Liver (tissue), 8 donors: ENCODE measurements at regions not wholly inside any gene's neighbourhood (a gene's known extent, or its start where the extent isn't known, plus 50 kb on each side); places are given as distances from the start of the nearest gene placed in this dataset.

Experiments used
- DNase-seq: peaks from one replicate; pipeline ENCODE4 v3.0.0-alpha.2; 2017; ENCODE audit warnings: low spot score
- H3K27ac ChIP-seq, 2 donors: one replicate each; pipeline ENCODE4 v1.7.0; 2013; ENCODE audit warnings: inconsistent platforms in 2 of 2, low read length in 2 of 2, control low read depth in 1 of 2, low read depth in 1 of 2, mild to moderate bottlenecking in 1 of 2
- H3K27me3 ChIP-seq, 4 donors: one replicate each; pipeline versions ENCODE4 v1.6.1 to v1.7.0; 2013; ENCODE audit warnings: low read length in 3 of 4, inconsistent platforms in 1 of 4, mild to moderate bottlenecking in 1 of 4, moderate library complexity in 1 of 4; ENCODE audit not compliant: control insufficient read depth in 4 of 4, insufficient read depth in 4 of 4
- H3K36me3 ChIP-seq, 4 donors: one replicate each; pipeline versions ENCODE4 v1.6.1 to v1.7.0; 2013; ENCODE audit warnings: low read length in 3 of 4, mild to moderate bottlenecking in 3 of 4, low read depth in 1 of 4, moderate library complexity in 1 of 4; ENCODE audit not compliant: control insufficient read depth in 4 of 4, insufficient read depth in 3 of 4
- H3K4me1 ChIP-seq, 4 donors: one replicate each; pipeline versions ENCODE4 v1.6.1 to v1.7.0; 2013; ENCODE audit warnings: low read length in 3 of 4, mild to moderate bottlenecking in 3 of 4, moderate library complexity in 1 of 4; ENCODE audit not compliant: control insufficient read depth in 4 of 4, insufficient read depth in 4 of 4
- H3K4me3 ChIP-seq, 3 donors: one replicate each; pipeline versions ENCODE4 v1.6.1 to v1.7.0; 2013; ENCODE audit warnings: low read length in 3 of 3, control low read depth in 1 of 3, low read depth in 1 of 3, mild to moderate bottlenecking in 1 of 3
- H3K9ac ChIP-seq, 2 donors: one replicate each; pipeline ENCODE4 v1.7.0; 2013; ENCODE audit warnings: low read length in 2 of 2, mild to moderate bottlenecking in 2 of 2, moderate library complexity in 2 of 2, control low read depth in 1 of 2, low read depth in 1 of 2
- H3K9me3 ChIP-seq, 4 donors: one replicate each; pipeline versions ENCODE4 v1.6.1 to v1.7.0; 2013; ENCODE audit warnings: low read length in 3 of 4; ENCODE audit not compliant: control insufficient read depth in 4 of 4
- ATF3 ChIP-seq: IDR thresholded peaks from 2 replicates; pipeline ENCODE4 v1.6.1; 2016; ENCODE audit warnings: antibody characterized with exemption
- CTCF ChIP-seq: fragments of 150-350 bp; IDR thresholded peaks from 2 replicates; pipeline ENCODE4 v1.5.1; 2017; ENCODE audit warnings: improper control_type of control experiment, low read depth, low read length; ENCODE audit not compliant: missing input control
- EGR1 ChIP-seq, 2 donors: IDR thresholded peaks; 2 replicates each; pipeline ENCODE4 v1.6.1; 2016 to 2018; ENCODE audit warnings: antibody characterized with exemption in 2 of 2, low read depth in 2 of 2
- FOXA1 ChIP-seq: IDR thresholded peaks from 2 replicates; pipeline ENCODE4 v1.6.1; 2016; ENCODE audit warnings: antibody characterized with exemption
- FOXA2 ChIP-seq: IDR thresholded peaks from 2 replicates; pipeline ENCODE4 v1.6.1; 2016; ENCODE audit warnings: antibody characterized with exemption
- GABPA ChIP-seq, 2 donors: IDR thresholded peaks in 1 of 2; conservative IDR thresholded peaks in 1 of 2; 2 replicates each; pipeline ENCODE4 v1.6.1; 2016; ENCODE audit warnings: antibody characterized with exemption in 2 of 2, mild to moderate bottlenecking in 1 of 2, moderate library complexity in 1 of 2
- HNF4A ChIP-seq, 2 donors: conservative IDR thresholded peaks; 2 replicates each; pipeline ENCODE4 v1.6.1; 2016; ENCODE audit warnings: antibody characterized with exemption in 2 of 2, mild to moderate bottlenecking in 2 of 2
- HNF4G ChIP-seq: IDR thresholded peaks from 2 replicates; pipeline ENCODE4 v1.6.1; 2016; ENCODE audit warnings: antibody characterized with exemption
- JUND ChIP-seq, 2 donors: IDR thresholded peaks; 2 replicates each; pipeline ENCODE4 v1.6.1; 2016; ENCODE audit warnings: antibody characterized with exemption in 2 of 2
- MAX ChIP-seq: IDR thresholded peaks from 2 replicates; pipeline ENCODE4 v1.6.1; 2016; ENCODE audit warnings: antibody characterized with exemption
- NR2F2 ChIP-seq: IDR thresholded peaks from 2 replicates; pipeline ENCODE4 v1.6.1; 2016; ENCODE audit warnings: antibody characterized with exemption
- RAD21 ChIP-seq, 2 donors: IDR thresholded peaks; 2 replicates each; pipeline ENCODE4 v1.6.1; 2016; ENCODE audit warnings: antibody characterized with exemption in 2 of 2, mild to moderate bottlenecking in 2 of 2
- REST ChIP-seq: IDR thresholded peaks from 2 replicates; pipeline ENCODE4 v1.6.1; 2016; ENCODE audit warnings: antibody characterized with exemption, mild to moderate bottlenecking
- RXRA ChIP-seq, 2 donors: IDR thresholded peaks; 2 replicates each; pipeline ENCODE4 v1.6.1; 2017 to 2018; ENCODE audit warnings: antibody characterized with exemption in 2 of 2, mild to moderate bottlenecking in 1 of 2
- SP1 ChIP-seq: IDR thresholded peaks from 2 replicates; pipeline ENCODE4 v1.6.1; 2018; ENCODE audit warnings: antibody characterized with exemption, mild to moderate bottlenecking
- TAF1 ChIP-seq: conservative IDR thresholded peaks from 2 replicates; pipeline ENCODE4 v1.6.1; 2016; ENCODE audit warnings: antibody characterized with exemption, mild to moderate bottlenecking
- YY1 ChIP-seq: IDR thresholded peaks from 2 replicates; pipeline ENCODE4 v1.6.1; 2016; ENCODE audit warnings: antibody characterized with exemption, mild to moderate bottlenecking
- WGBS: extraction: QIAGEN DNeasy Blood & Tissue Kit; methylation state at CpG from one replicate; pipeline ENCODE4 v1.1.7; 2013; 5-methylcytosine and 5-hydroxymethylcytosine counted together
- donor health status: healthy.
- donor health status: healthy.
- donor health status: healthy.
- donor health status: healthy.
- donor health status: healthy.

- H3K4me1 ChIP-seq = no peaks in the 10 kb centered on the region
- no peaks in the 10 kb centered on the region for H3K27me3 ChIP-seq
- no peaks in the 10 kb centered on the region for H3K9me3 ChIP-seq
- TF ChIP-seq MAX = no peak
- TF ChIP-seq HNF4G = no peak
- no peak for TF ChIP-seq EGR1 (IDR thresholded peaks at IDR 0.05; ENCODE audit: low read depth in 2 of 2)
- no peak overlapping the region for H3K4me3 ChIP-seq
- H3K9ac ChIP-seq = no peak overlapping the region
- no peaks in the 10 kb centered on the region for H3K36me3 ChIP-seq
- no peak overlapping the region for H3K27ac ChIP-seq
- no peak for DNase-seq
These were observed 1054.6 kb upstream of the GBE1 start for GRCh38 chr3:82816086-82816485.

DNA sequence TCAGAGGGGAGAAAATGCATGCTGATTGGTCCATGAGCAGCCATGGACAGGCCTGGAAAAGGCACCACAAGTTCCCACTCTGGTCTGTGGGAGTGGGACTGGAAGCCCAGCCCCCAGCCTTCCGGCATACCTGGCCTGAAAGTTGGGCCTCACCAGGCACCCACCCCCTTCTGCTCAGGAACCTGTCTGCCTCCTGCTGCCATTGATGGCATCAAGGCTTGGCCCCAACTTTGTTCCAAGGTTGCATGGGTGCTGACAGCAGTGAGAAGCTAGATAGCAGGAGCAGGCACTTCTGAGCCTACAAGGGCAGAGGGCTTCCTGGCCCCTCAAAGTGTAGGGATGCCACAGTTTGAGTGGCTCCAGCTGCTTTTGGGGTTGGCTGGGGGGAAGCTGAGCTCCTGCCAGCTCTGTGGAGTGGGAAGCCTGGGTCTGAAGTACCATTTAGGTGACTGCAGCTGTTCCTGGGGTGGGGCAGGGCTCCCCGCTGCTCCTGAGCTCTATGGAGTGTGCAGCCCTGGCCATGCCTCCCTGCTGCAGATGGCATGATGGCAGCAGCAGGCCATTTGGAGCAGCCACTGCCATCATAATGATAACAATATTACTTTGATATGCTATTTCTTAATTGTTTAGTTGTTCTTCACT is 1054.1 kb upstream of the GBE1 start:
- DNase-seq = no peak
- WGBS = 89% methylated on average over 2 of the region's 2 CpGs
- H3K9me3 ChIP-seq = no peaks in the 10 kb centered on the region

GRCh38 chr3:82814660-82815059 is 1053.2 kb upstream of the GBE1 start:
- DNase-seq = no peak
- Histone ChIP-seq H3K9ac (no peak overlapping the region), H3K4me1 (no peaks in the 10 kb centered on the region), H3K27ac (no peak overlapping the region), H3K9me3 (no peaks in the 10 kb centered on the region), H3K4me3 (no peak overlapping the region), H3K27me3 (no peaks in the 10 kb centered on the region), H3K36me3 (no peaks in the 10 kb centered on the region)
- 73% methylated on average over 2 of the region's 2 CpGs for WGBS
- no peak for TF ChIP-seq SP1
- TF ChIP-seq REST = no peak
- no peak for TF ChIP-seq RAD21 (IDR thresholded peaks at IDR 0.05)
- no peak for TF ChIP-seq YY1
- TF ChIP-seq TAF1 = no peak
- no peak for TF ChIP-seq FOXA1
- TF ChIP-seq RXRA (IDR thresholded peaks at IDR 0.05) = no peak
- TF ChIP-seq ATF3 = no peak
- no peak for TF ChIP-seq NR2F2
- TF ChIP-seq FOXA2 = no peak
- no peak for TF ChIP-seq GABPA (IDR thresholded peaks at IDR 0.05 in 1 of 2, conservative IDR thresholded peaks at IDR 0.05 in 1 of 2)
- no peak for TF ChIP-seq CTCF
- TF ChIP-seq EGR1 (IDR thresholded peaks at IDR 0.05; ENCODE audit: low read depth in 2 of 2) = no peak
- TF ChIP-seq HNF4A (conservative IDR thresholded peaks at IDR 0.05) = no peak
- TF ChIP-seq JUND (IDR thresholded peaks at IDR 0.05) = no peak
- TF ChIP-seq HNF4G = no peak

More for the DNA sequence above, 1054.1 kb upstream of the GBE1 start:
- TF ChIP-seq EGR1 (IDR thresholded peaks at IDR 0.05; ENCODE audit: low read depth in 2 of 2) (no peak), HNF4A (conservative IDR thresholded peaks at IDR 0.05) (no peak), FOXA1 (no peak), GABPA (IDR thresholded peaks at IDR 0.05 in 1 of 2, conservative IDR thresholded peaks at IDR 0.05 in 1 of 2) (no peak), NR2F2 (no peak), RXRA (IDR thresholded peaks at IDR 0.05) (no peak)
- H3K27ac ChIP-seq = no peak overlapping the region
- no peak overlapping the region for H3K9ac ChIP-seq
- H3K4me3 ChIP-seq = no peak overlapping the region
- no peaks in the 10 kb centered on the region for H3K4me1 ChIP-seq
- H3K27me3 ChIP-seq = no peaks in the 10 kb centered on the region
- H3K36me3 ChIP-seq = no peaks in the 10 kb centered on the region
